ENCODE measurements at regions not wholly inside any gene's neighbourhood (a gene's known extent, or its start where the extent isn't known, plus 50 kb on each side); places are given as distances from the start of the nearest gene placed in this dataset.
A peak's percentile ranks its signal among the peaks of the same experiment; 100 is the strongest.

GRCh38 chr14:65879248-65880009 is 466.9 kb downstream of the FUT8 start:
- DNase-seq, result no peak

- DNase-seq, result no peak
These were observed 468.0 kb downstream of the FUT8 start for GRCh38 chr14:65880507-65880906.

GRCh38 chr14:65881642-65882041 is 469.1 kb downstream of the FUT8 start:
- DNase-seq, result no peak

GRCh38 chr14:65888677-65889076 is 476.1 kb downstream of the FUT8 start:
- DNase-seq, result no peak

GRCh38 chr14:65892315-65892714 is 479.8 kb downstream of the FUT8 start:
- no peak for DNase-seq

- no peak for DNase-seq
These were observed 487.6 kb downstream of the FUT8 start for GRCh38 chr14:65900164-65900563.

- DNase-seq, result no peak
These were observed 489.1 kb downstream of the FUT8 start for GRCh38 chr14:65901595-65901994.

GRCh38 chr14:65904988-65905387 is 492.5 kb downstream of the FUT8 start:
- no peak for DNase-seq

GRCh38 chr14:65906344-65906743 is 493.8 kb downstream of the FUT8 start:
- DNase-seq, result no peak

GRCh38 chr14:65906948-65907347 is 494.4 kb downstream of the FUT8 start:
- no peak for DNase-seq

- DNase-seq, result no peak
These were observed 497.7 kb downstream of the FUT8 start for GRCh38 chr14:65910108-65910786.

- DNase-seq, result no peak
These were observed 502.6 kb downstream of the FUT8 start for GRCh38 chr14:65915125-65915524.

- DNase-seq, result no peak
These were observed 503.5 kb downstream of the FUT8 start for GRCh38 chr14:65916055-65916454.

GRCh38 chr14:65920996-65921395 is 508.5 kb downstream of the FUT8 start:
- no peak for DNase-seq

GRCh38 chr14:65922142-65922541 is 509.6 kb downstream of the FUT8 start:
- no peak for DNase-seq

GRCh38 chr14:65926504-65926903 is 514.0 kb downstream of the FUT8 start:
- DNase-seq, result no peak

- no peak for DNase-seq
These were observed 514.6 kb downstream of the FUT8 start for GRCh38 chr14:65926935-65927700.

GRCh38 chr14:65927931-65928356 is 515.4 kb downstream of the FUT8 start:
- peak; percentile 75 for DNase-seq

GRCh38 chr14:65928995-65929394 is 516.5 kb downstream of the FUT8 start:
- DNase-seq, result no peak

- DNase-seq, result no peak
These were observed 521.0 kb downstream of the FUT8 start for GRCh38 chr14:65933400-65934069.

GRCh38 chr14:65934070-65934435 is 521.5 kb downstream of the FUT8 start:
- no peak for DNase-seq

GRCh38 chr14:65936342-65936975 is 523.9 kb downstream of the FUT8 start:
- DNase-seq, result no peak

Data from activated naive CD4-positive, alpha-beta T cell treated with anti-CD3 and anti-CD28 coated beads, Interleukin-2, amount 50 U/mL, for 16 hours (primary cell).